ENCODE measurements at regions not wholly inside any gene's neighbourhood (a gene's known extent, or its start where the extent isn't known, plus 50 kb on each side); places are given as distances from the start of the nearest gene placed in this dataset.

GRCh38 chr2:51105811-51106210 is 73.9 kb upstream of the NRXN1 start:
- TF ChIP-seq ZNF366 (tag by site-specific recombination; conservative IDR thresholded peaks at IDR 0.05) (no peak), PBX3 (CRISPR knock-in tag; IDR thresholded peaks at IDR 0.05) (no peak), REST (tag by site-specific recombination; IDR thresholded peaks at IDR 0.05) (no peak), GLI2 (tag by site-specific recombination; IDR thresholded peaks at IDR 0.05; ENCODE audit: borderline replicate concordance, low read depth) (no peak), ZBTB7A (tag by site-specific recombination; IDR thresholded peaks at IDR 0.05; ENCODE audit: low read depth) (no peak), ZEB2 (tag by site-specific recombination; IDR thresholded peaks at IDR 0.05) (no peak), PRDM4 (tag by site-specific recombination; IDR thresholded peaks at IDR 0.05) (no peak)
- TF ChIP-seq, protein P1, sequence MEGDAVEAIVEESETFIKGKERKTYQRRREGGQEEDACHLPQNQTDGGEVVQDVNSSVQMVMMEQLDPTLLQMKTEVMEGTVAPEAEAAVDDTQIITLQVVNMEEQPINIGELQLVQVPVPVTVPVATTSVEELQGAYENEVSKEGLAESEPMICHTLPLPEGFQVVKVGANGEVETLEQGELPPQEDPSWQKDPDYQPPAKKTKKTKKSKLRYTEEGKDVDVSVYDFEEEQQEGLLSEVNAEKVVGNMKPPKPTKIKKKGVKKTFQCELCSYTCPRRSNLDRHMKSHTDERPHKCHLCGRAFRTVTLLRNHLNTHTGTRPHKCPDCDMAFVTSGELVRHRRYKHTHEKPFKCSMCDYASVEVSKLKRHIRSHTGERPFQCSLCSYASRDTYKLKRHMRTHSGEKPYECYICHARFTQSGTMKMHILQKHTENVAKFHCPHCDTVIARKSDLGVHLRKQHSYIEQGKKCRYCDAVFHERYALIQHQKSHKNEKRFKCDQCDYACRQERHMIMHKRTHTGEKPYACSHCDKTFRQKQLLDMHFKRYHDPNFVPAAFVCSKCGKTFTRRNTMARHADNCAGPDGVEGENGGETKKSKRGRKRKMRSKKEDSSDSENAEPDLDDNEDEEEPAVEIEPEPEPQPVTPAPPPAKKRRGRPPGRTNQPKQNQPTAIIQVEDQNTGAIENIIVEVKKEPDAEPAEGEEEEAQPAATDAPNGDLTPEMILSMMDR (tag by site-specific recombination; IDR thresholded peaks at IDR 0.05), result no peak
- TF ChIP-seq, protein P2, sequence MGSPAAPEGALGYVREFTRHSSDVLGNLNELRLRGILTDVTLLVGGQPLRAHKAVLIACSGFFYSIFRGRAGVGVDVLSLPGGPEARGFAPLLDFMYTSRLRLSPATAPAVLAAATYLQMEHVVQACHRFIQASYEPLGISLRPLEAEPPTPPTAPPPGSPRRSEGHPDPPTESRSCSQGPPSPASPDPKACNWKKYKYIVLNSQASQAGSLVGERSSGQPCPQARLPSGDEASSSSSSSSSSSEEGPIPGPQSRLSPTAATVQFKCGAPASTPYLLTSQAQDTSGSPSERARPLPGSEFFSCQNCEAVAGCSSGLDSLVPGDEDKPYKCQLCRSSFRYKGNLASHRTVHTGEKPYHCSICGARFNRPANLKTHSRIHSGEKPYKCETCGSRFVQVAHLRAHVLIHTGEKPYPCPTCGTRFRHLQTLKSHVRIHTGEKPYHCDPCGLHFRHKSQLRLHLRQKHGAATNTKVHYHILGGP (tag by site-specific recombination; IDR thresholded peaks at IDR 0.05), result no peak
- TF ChIP-seq, protein P3, sequence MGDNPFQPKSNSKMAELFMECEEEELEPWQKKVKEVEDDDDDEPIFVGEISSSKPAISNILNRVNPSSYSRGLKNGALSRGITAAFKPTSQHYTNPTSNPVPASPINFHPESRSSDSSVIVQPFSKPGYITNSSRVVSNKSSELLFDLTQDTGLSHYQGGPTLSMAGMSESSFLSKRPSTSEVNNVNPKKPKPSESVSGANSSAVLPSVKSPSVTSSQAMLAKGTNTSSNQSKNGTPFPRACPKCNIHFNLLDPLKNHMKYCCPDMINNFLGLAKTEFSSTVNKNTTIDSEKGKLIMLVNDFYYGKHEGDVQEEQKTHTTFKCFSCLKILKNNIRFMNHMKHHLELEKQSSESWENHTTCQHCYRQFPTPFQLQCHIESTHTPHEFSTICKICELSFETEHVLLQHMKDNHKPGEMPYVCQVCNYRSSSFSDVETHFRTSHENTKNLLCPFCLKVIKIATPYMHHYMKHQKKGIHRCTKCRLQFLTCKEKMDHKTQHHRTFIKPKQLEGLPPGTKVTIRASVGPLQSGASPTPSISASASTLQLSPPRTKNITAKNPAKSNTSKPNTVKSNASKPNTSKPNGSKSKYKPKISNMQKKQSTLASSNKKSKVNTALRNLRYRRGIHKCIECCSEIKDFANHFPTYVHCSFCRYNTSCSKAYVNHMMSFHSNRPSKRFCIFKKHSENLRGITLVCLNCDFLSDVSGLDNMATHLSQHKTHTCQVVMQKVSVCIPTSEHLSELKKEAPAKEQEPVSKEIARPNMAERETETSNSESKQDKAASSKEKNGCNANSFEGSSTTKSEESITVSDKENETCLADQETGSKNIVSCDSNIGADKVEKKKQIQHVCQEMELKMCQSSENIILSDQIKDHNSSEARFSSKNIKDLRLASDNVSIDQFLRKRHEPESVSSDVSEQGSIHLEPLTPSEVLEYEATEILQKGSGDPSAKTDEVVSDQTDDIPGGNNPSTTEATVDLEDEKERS (tag by site-specific recombination; IDR thresholded peaks at IDR 0.05), result no peak
